HepG2 (cell line): ENCODE measurements at regions not wholly inside any gene's neighbourhood (a gene's known extent, or its start where the extent isn't known, plus 50 kb on each side); places are given as distances from the start of the nearest gene placed in this dataset.
"Not testable (repeated sequence)": the region's sequence is repeated elsewhere in the genome, so short reads cannot be mapped to it uniquely, and the experiment has no call there.

Experiments used
- ATAC-seq: fragments of 200-7000 bp; cut with Tn5 transposase; 3 replicates; pipeline ENCODE4 v1.9.1; 2020; ENCODE audit warnings: mild to moderate bottlenecking, moderate library complexity
- BruUV-seq: library from RNA; stranded (reverse); fragments of 400-500 nt; replicated peaks from 2 replicates; lab custom pipeline; 2021; lab: Mats Ljungman, UMichigan
- CTCF ChIA-PET: fragments of 300-600 bp; formaldehyde crosslinking; extraction: SDS; loops from one replicate; lab custom pipeline; 2021; ENCODE audit warnings: low total read pairs, inconsistent platforms, low intra/inter-chr PET ratio; lab: Yijun Ruan, JAX
- POLR2A ChIA-PET: fragments of 350-600 bp; sonication (Branson Sonifier 250); formaldehyde crosslinking; loops from one replicate; lab custom pipeline; 2020; ENCODE audit warnings: antibody characterized with exemption, inconsistent platforms; lab: Yijun Ruan, JAX
- DNase-seq: peaks from one replicate; pipeline ENCODE4 v3.0.0-alpha.2; 2015; ENCODE audit warnings: low spot score
- FAIRE-seq: peaks from 3 replicates; lab custom pipeline; 2011; peaks lifted over from hg19 to GRCh38; lab: Jason Lieb, UNC
- H2AFZ ChIP-seq: one replicate; pipeline ENCODE4 v1.6.1; 2011; ENCODE audit warnings: low read length, inconsistent platforms
- H3K27ac ChIP-seq: fragments of 300-600 bp; 3 replicates; pipeline ENCODE4 v1.8.0; 2011; ENCODE audit warnings: mixed run types, mild to moderate bottlenecking, mixed read lengths, low read length, inconsistent platforms; ENCODE audit not compliant: insufficient read depth; ENCODE audit errors: extremely low read length
- H3K27me3 ChIP-seq, 2 experiments: fragments of 200-600 bp in 1 of 2; 2 replicates in 1 of 2; 3 replicates in 1 of 2; pipeline versions ENCODE4 v1.6.0 to v1.8.0; 2011; ENCODE audit warnings: low read length in 2 of 2, mild to moderate bottlenecking in 2 of 2, moderate library complexity in 2 of 2, inconsistent platforms in 1 of 2; ENCODE audit not compliant: insufficient read depth in 2 of 2, control insufficient read depth in 1 of 2
- H3K36me3 ChIP-seq, 2 experiments: fragments of 200-600 bp in 1 of 2; replicated peaks in 1 of 2; 2 replicates in 1 of 2; 3 replicates in 1 of 2; pipeline versions ENCODE4 v1.5.1 to v1.8.0; 2011; ENCODE audit warnings: low read length in 2 of 2, inconsistent platforms in 1 of 2; ENCODE audit not compliant: insufficient read depth in 2 of 2, control insufficient read depth in 1 of 2
- H3K4me1 ChIP-seq: 2 replicates; pipeline ENCODE4 v1.5.1; 2012; ENCODE audit warnings: low read length, inconsistent platforms; ENCODE audit not compliant: insufficient read depth
- H3K4me2 ChIP-seq: 2 replicates; pipeline ENCODE4 v1.6.0; 2011; ENCODE audit warnings: low read depth, low read length, inconsistent platforms
- H3K4me3 ChIP-seq, 3 experiments: fragments of 200-600 bp in 1 of 3; sonication (generic), shearing (Covaris generic) in 1 of 3; replicated peaks in 1 of 3; 2 replicates each; pipeline ENCODE4 v1.5.1; 2011 to 2016; ENCODE audit warnings: low read length in 3 of 3, inconsistent platforms in 2 of 3, low read depth in 2 of 3, mild to moderate bottlenecking in 2 of 3, control low read depth in 1 of 3, mixed read lengths in 1 of 3; ENCODE audit not compliant: insufficient read depth in 1 of 3
- H3K79me2 ChIP-seq: one replicate; pipeline ENCODE4 v1.6.1; 2011; ENCODE audit warnings: low read length, inconsistent platforms; ENCODE audit not compliant: insufficient read depth
- H3K9ac ChIP-seq: 2 replicates; pipeline ENCODE4 v1.6.0; 2011; ENCODE audit warnings: mild to moderate bottlenecking, low read depth, low read length, inconsistent platforms; ENCODE audit not compliant: insufficient read depth
- H3K9me3 ChIP-seq: 2 replicates; pipeline ENCODE4 v1.5.1; 2012; ENCODE audit warnings: mild to moderate bottlenecking, low read length
- H4K20me1 ChIP-seq: 2 replicates; pipeline ENCODE4 v1.6.0; 2011; ENCODE audit warnings: inconsistent platforms, mild to moderate bottlenecking, low read length, moderate library complexity; ENCODE audit not compliant: insufficient read depth
- ARNT ChIP-seq: fragments of 450-650 bp; IDR thresholded peaks from 2 replicates; pipeline ENCODE4 v1.6.1; 2017
- CREB1 ChIP-seq, 2 experiments: fragments of 450-650 bp in 1 of 2; IDR thresholded peaks; 2 replicates each; pipeline ENCODE4 v1.6.1; 2016 to 2017; ENCODE audit warnings: control low read depth in 1 of 2, mild to moderate bottlenecking in 1 of 2, missing compliant biosample characterization in 1 of 2, missing genetic modification characterization in 1 of 2
- ELF1 ChIP-seq: sonication (generic); formaldehyde crosslinking; IDR thresholded peaks from 2 replicates; pipeline ENCODE4 v1.4.0; 2020; ENCODE audit warnings: missing genetic modification reagents
- WGBS: methylation state at CpG from one replicate; pipeline ENCODE4 v1.1.6; 2017; ENCODE audit warnings: low lambda C conversion rate; 5-methylcytosine and 5-hydroxymethylcytosine counted together
- in situ Hi-C: cut with HindIII; loops from 2 replicates; pipeline ENCODE4 v1.10.0; 2017; ENCODE audit warnings: low pct_unique_long_range_greater_than_20kb; ENCODE audit not compliant: extremely low pct_ligation_motif_present
- intact Hi-C: fragments of 100-400 bp; cut with micrococcal nuclease; formaldehyde crosslinking; loops from one replicate; pipeline ENCODE4 v1.10.0; 2022; ENCODE audit not compliant: unreplicated experiment

GRCh38 chr6:159414711-159415110, 245.5 kb downstream of the FNDC1 start:
- H3K4me2 ChIP-seq: no peak overlapping the region
- H3K4me3 ChIP-seq: no peak overlapping the region
- no peak overlapping the region for H3K27ac ChIP-seq
- no peaks in the 10 kb centered on the region; a peak in 1 of 5 replicates for H3K27me3 ChIP-seq
- no peak for TF ChIP-seq ARNT
- no peak for TF ChIP-seq ELF1 (CRISPR knock-in tag)
- TF ChIP-seq CREB1 (IDR thresholded peaks at IDR 0.05): peak; percentile 63
- TF ChIP-seq CREB1 (CRISPR knock-in tag; IDR thresholded peaks at IDR 0.05): no peak
- H3K79me2 ChIP-seq: no peaks in the 10 kb centered on the region
- intact Hi-C loops (no loop called here), in situ Hi-C loops (no loop called here)
- H3K36me3 ChIP-seq: no peaks in the 10 kb centered on the region
- DNase-seq (no peak), FAIRE-seq (no peak), ATAC-seq (no peak)
- H4K20me1 ChIP-seq: no peaks in the 10 kb centered on the region
- H3K9me3 ChIP-seq: peaks cover 19% of the 10 kb centered on the region
- POLR2A ChIA-PET: no interaction called here
- 7% methylated on average over 2 of the region's 2 CpGs for WGBS
- no TSS peak for BruUV-seq
- no peak overlapping the region for H3K9ac ChIP-seq
- CTCF ChIA-PET: no interaction called here
- H2AFZ ChIP-seq: no peak overlapping the region
- no peaks in the 10 kb centered on the region for H3K4me1 ChIP-seq

- H2AFZ ChIP-seq, H3K27ac ChIP-seq, H3K4me3 ChIP-seq, DNase-seq, H3K9ac ChIP-seq, H4K20me1 ChIP-seq, H3K27me3 ChIP-seq, CTCF ChIA-PET, BruUV-seq, in situ Hi-C loops, H3K9me3 ChIP-seq, POLR2A ChIA-PET, FAIRE-seq, H3K4me2 ChIP-seq, H3K79me2 ChIP-seq, H3K4me1 ChIP-seq, H3K36me3 ChIP-seq, ATAC-seq, intact Hi-C loops: not testable (repeated sequence)
- WGBS: 61% methylated on average over 18 of the region's 41 CpGs
Observed at GRCh38 chr6:159407211-159407780, 238.1 kb downstream of the FNDC1 start.
